H9 (cell line): ENCODE measurements at regions not wholly inside any gene's neighbourhood (a gene's known extent, or its start where the extent isn't known, plus 50 kb on each side); places are given as distances from the start of the nearest gene placed in this dataset.
A peak's percentile ranks its signal among the peaks of the same experiment; 100 is the strongest.

Source experiments
- DNase-seq: peaks from one replicate; pipeline ENCODE4 v3.0.0-alpha.2; 2017
- H2AFZ ChIP-seq: one replicate; pipeline ENCODE4 v1.6.1; 2013; ENCODE audit warnings: mild to moderate bottlenecking, low read length, control low read depth, moderate library complexity
- H2AK5ac ChIP-seq: 2 replicates; pipeline ENCODE4 v1.6.1; 2013; ENCODE audit warnings: low read length, control low read depth, mixed read lengths; ENCODE audit not compliant: insufficient read length
- H2BK120ac ChIP-seq: one replicate; pipeline ENCODE4 v1.6.1; 2013; ENCODE audit warnings: low read depth, mild to moderate bottlenecking, low read length, control low read depth, inconsistent platforms; ENCODE audit not compliant: poor library complexity, severe bottlenecking
- H2BK12ac ChIP-seq: 2 replicates; pipeline ENCODE4 v1.6.1; 2013; ENCODE audit warnings: low read length, control low read depth, mixed read lengths, low read depth; ENCODE audit not compliant: insufficient read length
- H2BK15ac ChIP-seq: 2 replicates; pipeline ENCODE4 v1.6.1; 2013; ENCODE audit warnings: low read depth, low read length, control low read depth
- H2BK20ac ChIP-seq: one replicate; pipeline ENCODE4 v1.6.1; 2013; ENCODE audit warnings: low read depth, mild to moderate bottlenecking, low read length, control low read depth, inconsistent platforms; ENCODE audit not compliant: poor library complexity, severe bottlenecking
- H2BK5ac ChIP-seq: 2 replicates; pipeline ENCODE4 v1.6.1; 2013; ENCODE audit warnings: low read length, control low read depth, mixed read lengths; ENCODE audit not compliant: insufficient read length
- H3K14ac ChIP-seq: 2 replicates; pipeline ENCODE4 v1.6.1; 2013; ENCODE audit warnings: low read length, control low read depth; ENCODE audit not compliant: insufficient read depth
- H3K18ac ChIP-seq: 2 replicates; pipeline ENCODE4 v1.6.1; 2013; ENCODE audit warnings: low read depth, mild to moderate bottlenecking, mixed read lengths, low read length, control low read depth; ENCODE audit not compliant: insufficient read length
- H3K23ac ChIP-seq: 2 replicates; pipeline ENCODE4 v1.6.1; 2013; ENCODE audit warnings: low read length, control low read depth, mixed read lengths, low read depth; ENCODE audit not compliant: insufficient read length
- H3K23me2 ChIP-seq: 2 replicates; pipeline ENCODE4 v1.6.1; 2013; ENCODE audit warnings: low read depth, mild to moderate bottlenecking, mixed read lengths, low read length, control low read depth; ENCODE audit not compliant: insufficient read length, poor library complexity, severe bottlenecking
- H3K27ac ChIP-seq: 2 replicates; pipeline ENCODE4 v1.5.1; 2013; ENCODE audit warnings: low read length, control low read depth, mixed read lengths, low read depth; ENCODE audit not compliant: insufficient read length
- H3K27me3 ChIP-seq: 2 replicates; pipeline ENCODE4 v1.6.1; 2013; ENCODE audit warnings: low read length, control low read depth, inconsistent platforms; ENCODE audit not compliant: insufficient read depth
- H3K4ac ChIP-seq: 2 replicates; pipeline ENCODE4 v1.6.1; 2013; ENCODE audit warnings: low read depth, mild to moderate bottlenecking, control low read depth, inconsistent platforms, low read length, moderate library complexity
- H3K4me1 ChIP-seq: 2 replicates; pipeline ENCODE4 v1.6.1; 2013; ENCODE audit warnings: low read length, control low read depth, inconsistent platforms; ENCODE audit not compliant: insufficient read depth
- H3K4me2 ChIP-seq: 2 replicates; pipeline ENCODE4 v1.6.1; 2013; ENCODE audit warnings: low read length, control low read depth, mixed read lengths; ENCODE audit not compliant: insufficient read length, insufficient read depth
- H3K56ac ChIP-seq: 2 replicates; pipeline ENCODE4 v1.6.1; 2013; ENCODE audit warnings: low read depth, mild to moderate bottlenecking, mixed read lengths, low read length, control low read depth; ENCODE audit not compliant: insufficient read length
- H3K79me1 ChIP-seq: 2 replicates; pipeline ENCODE4 v1.6.1; 2013; ENCODE audit warnings: low read depth, mild to moderate bottlenecking, moderate library complexity, low read length, control low read depth, inconsistent platforms; ENCODE audit not compliant: insufficient read depth, poor library complexity, severe bottlenecking
- H3K79me2 ChIP-seq: 2 replicates; pipeline ENCODE4 v1.6.1; 2013; ENCODE audit warnings: low read length, control low read depth, inconsistent platforms; ENCODE audit not compliant: insufficient read depth
- H3K9ac ChIP-seq: 2 replicates; pipeline ENCODE4 v1.6.1; 2013; ENCODE audit warnings: low read length, control low read depth, mixed read lengths; ENCODE audit not compliant: insufficient read length; ENCODE audit errors: extremely low read depth
- H3K9me3 ChIP-seq: one replicate; pipeline ENCODE4 v1.6.1; 2013; ENCODE audit warnings: low read depth, low read length, inconsistent platforms; ENCODE audit not compliant: control insufficient read depth
- H3T11ph ChIP-seq: one replicate; pipeline ENCODE4 v1.6.1; 2013; ENCODE audit warnings: mild to moderate bottlenecking, low read length, control low read depth, inconsistent platforms
- H4K20me1 ChIP-seq: one replicate; pipeline ENCODE4 v1.6.1; 2013; ENCODE audit not compliant: control insufficient read depth, insufficient read length, insufficient read depth
- H4K5ac ChIP-seq: 2 replicates; pipeline ENCODE4 v1.6.1; 2013; ENCODE audit warnings: low read depth, mild to moderate bottlenecking, mixed read lengths, low read length, control low read depth; ENCODE audit not compliant: insufficient read length
- H4K8ac ChIP-seq: replicated peaks from 2 replicates; pipeline ENCODE4 v1.6.1; 2013; ENCODE audit warnings: low read length, control low read depth, mixed read lengths, low read depth; ENCODE audit not compliant: insufficient read length
- H4K91ac ChIP-seq: 2 replicates; pipeline ENCODE4 v1.6.1; 2013; ENCODE audit warnings: low read depth, mild to moderate bottlenecking, moderate library complexity, mixed read lengths, low read length, control low read depth; ENCODE audit not compliant: insufficient read length
- H3K27ac Mint-ChIP-seq, 3 experiments: 2 replicates in 2 of 3; 3 replicates in 1 of 3; pipeline ENCODE4 v1.8.0; 2020 to 2021; ENCODE audit warnings: mixed read lengths in 3 of 3, mild to moderate bottlenecking in 1 of 3, moderate library complexity in 1 of 3
- H3K27me3 Mint-ChIP-seq: 2 replicates; pipeline ENCODE4 v1.8.0; 2021; ENCODE audit warnings: low read depth, mild to moderate bottlenecking, moderate library complexity, mixed read lengths
- H3K36me3 Mint-ChIP-seq, 3 experiments: 2 replicates in 2 of 3; 3 replicates in 1 of 3; pipeline ENCODE4 v1.8.0; 2020 to 2021; ENCODE audit warnings: low read depth in 3 of 3, mixed read lengths in 3 of 3; ENCODE audit not compliant: insufficient read depth in 1 of 3
- H3K4me1 Mint-ChIP-seq, 2 experiments: 2 replicates each; pipeline ENCODE4 v1.8.0; 2020; ENCODE audit warnings: mixed read lengths in 2 of 2
- H3K4me3 Mint-ChIP-seq, 2 experiments: 2 replicates in 1 of 2; 3 replicates in 1 of 2; pipeline ENCODE4 v1.8.0; 2020 to 2021; ENCODE audit warnings: mild to moderate bottlenecking in 2 of 2, mixed read lengths in 2 of 2, moderate library complexity in 1 of 2
- H3K9me3 Mint-ChIP-seq, 2 experiments: 2 replicates in 1 of 2; 3 replicates in 1 of 2; pipeline ENCODE4 v1.8.0; 2020; ENCODE audit warnings: mild to moderate bottlenecking in 2 of 2, mixed read lengths in 2 of 2, moderate library complexity in 1 of 2
- WGBS: extraction: QIAGEN DNeasy Blood & Tissue Kit; methylation state at CpG from one replicate; pipeline ENCODE4 v1.1.7; 2013; ENCODE audit warnings: missing lambda C conversion rate, low lambda C conversion rate, mixed read lengths; ENCODE audit not compliant: insufficient read length; ENCODE audit errors: extremely low coverage; 5-methylcytosine and 5-hydroxymethylcytosine counted together
- TF ChIP-seq, protein P1 (sequence below): fragments of 200-600 bp; sonication (generic); conservative IDR thresholded peaks from 3 replicates; pipeline ENCODE4 v1.8.0; 2021; ENCODE audit warnings: antibody characterized with exemption, mild to moderate bottlenecking

DNA sequence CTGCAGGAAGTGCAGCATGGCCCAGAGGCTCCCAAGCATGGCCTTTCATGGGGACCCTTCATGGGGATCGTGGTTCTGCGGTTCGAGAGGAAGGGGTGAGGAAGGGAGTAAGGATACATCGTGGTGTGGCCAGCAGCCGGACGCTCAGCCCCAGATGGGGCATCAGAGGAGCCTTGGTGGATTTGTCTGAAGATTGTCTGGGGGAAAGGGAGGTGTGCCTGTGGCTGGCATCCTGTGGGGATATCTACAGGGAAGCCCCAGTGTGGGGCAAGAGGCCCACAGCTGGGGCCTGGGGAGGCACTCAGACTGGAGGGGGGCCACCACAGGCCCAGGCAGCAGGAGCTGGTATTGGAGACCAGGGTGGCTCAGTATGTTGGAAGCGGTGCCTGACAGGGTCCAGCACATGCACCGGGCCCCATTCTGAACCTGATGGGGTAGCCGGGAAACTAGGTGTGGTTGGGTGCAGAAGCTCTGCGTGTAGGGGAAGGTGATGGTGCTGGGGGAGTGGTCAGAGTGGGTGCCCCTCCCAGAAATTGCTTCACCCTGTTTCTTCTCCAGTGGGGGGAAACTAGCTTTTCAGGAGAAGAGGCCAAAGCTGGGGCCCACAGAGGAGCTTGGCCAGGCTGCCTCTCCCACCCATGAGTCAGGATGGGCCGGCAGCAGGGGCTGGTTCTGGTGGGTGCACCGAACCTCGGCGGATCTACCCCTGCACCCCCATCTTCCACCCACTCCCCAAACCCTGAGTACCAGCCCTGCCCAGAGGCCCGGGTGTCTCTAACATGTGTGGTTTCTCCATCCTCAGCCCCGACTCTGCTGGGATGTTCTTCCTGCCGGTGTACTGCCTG is 274.4 kb upstream of the HDAC4 start:
- Histone ChIP-seq H3K79me1 (no peaks in the 10 kb centered on the region), H3T11ph (no peak overlapping the region), H4K8ac (no peak overlapping the region), H4K5ac (no peak overlapping the region), H3K27me3 (no peaks in the 10 kb centered on the region), H2BK15ac (no peak overlapping the region), H2BK12ac (no peak overlapping the region), H3K9ac (no peak overlapping the region), H4K91ac (no peak overlapping the region), H3K14ac (peak overlapping the region; percentile 78; the same call in 1 of the 2 replicates), H2BK120ac (no peak overlapping the region), H2BK5ac (no peak overlapping the region), H3K79me2 (no peaks in the 10 kb centered on the region), H3K56ac (no peak overlapping the region), H3K27ac (no peak overlapping the region), H3K23ac (no peak overlapping the region), H3K4me1 (no peaks in the 10 kb centered on the region), H2AK5ac (no peak overlapping the region), H3K9me3 (no peaks in the 10 kb centered on the region), H3K4me2 (no peak overlapping the region), H3K23me2 (no peaks in the 10 kb centered on the region), H3K18ac (no peak overlapping the region), H2AFZ (no peak overlapping the region), H4K20me1 (no peaks in the 10 kb centered on the region), H3K4ac (no peak overlapping the region), H2BK20ac (no peak overlapping the region)
- peak; percentile 10 for DNase-seq
- Mint-ChIP-seq H3K27ac (no peak overlapping the region), H3K9me3 (no peaks in the 10 kb centered on the region), H3K36me3 (no peaks in the 10 kb centered on the region; a peak in 1 of 7 replicates), H3K27me3 (peaks cover 4% of the 10 kb centered on the region), H3K4me1 (no peaks in the 10 kb centered on the region), H3K4me3 (no peak overlapping the region)
- TF ChIP-seq, protein P1, sequence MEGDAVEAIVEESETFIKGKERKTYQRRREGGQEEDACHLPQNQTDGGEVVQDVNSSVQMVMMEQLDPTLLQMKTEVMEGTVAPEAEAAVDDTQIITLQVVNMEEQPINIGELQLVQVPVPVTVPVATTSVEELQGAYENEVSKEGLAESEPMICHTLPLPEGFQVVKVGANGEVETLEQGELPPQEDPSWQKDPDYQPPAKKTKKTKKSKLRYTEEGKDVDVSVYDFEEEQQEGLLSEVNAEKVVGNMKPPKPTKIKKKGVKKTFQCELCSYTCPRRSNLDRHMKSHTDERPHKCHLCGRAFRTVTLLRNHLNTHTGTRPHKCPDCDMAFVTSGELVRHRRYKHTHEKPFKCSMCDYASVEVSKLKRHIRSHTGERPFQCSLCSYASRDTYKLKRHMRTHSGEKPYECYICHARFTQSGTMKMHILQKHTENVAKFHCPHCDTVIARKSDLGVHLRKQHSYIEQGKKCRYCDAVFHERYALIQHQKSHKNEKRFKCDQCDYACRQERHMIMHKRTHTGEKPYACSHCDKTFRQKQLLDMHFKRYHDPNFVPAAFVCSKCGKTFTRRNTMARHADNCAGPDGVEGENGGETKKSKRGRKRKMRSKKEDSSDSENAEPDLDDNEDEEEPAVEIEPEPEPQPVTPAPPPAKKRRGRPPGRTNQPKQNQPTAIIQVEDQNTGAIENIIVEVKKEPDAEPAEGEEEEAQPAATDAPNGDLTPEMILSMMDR: no peak
- WGBS: no CpG with 5 or more reads among the region's 17 CpGs
